ENCODE measurements at regions not wholly inside any gene's neighbourhood (a gene's known extent, or its start where the extent isn't known, plus 50 kb on each side); places are given as distances from the start of the nearest gene placed in this dataset.

DNA sequence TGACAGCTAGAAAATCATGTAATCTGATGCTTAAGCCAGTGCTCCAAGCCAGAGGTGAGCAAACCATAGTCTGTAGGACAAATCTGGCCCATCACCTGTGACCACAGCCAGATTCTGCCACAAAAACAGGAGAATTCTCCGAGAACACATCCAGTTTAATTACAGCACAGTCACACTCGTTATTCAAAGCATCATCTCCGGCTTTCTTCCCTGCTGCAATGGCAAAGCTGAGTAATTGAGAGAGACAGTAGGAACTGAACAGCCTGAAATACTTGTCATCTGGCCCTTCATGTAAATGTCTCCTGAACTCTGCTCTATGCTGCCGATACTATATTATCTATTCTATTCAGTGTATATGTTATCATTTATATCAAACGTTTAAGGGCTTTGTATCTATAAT, 121.4 kb upstream of the FOXF1 start:
- TF ChIP-seq, protein P1, sequence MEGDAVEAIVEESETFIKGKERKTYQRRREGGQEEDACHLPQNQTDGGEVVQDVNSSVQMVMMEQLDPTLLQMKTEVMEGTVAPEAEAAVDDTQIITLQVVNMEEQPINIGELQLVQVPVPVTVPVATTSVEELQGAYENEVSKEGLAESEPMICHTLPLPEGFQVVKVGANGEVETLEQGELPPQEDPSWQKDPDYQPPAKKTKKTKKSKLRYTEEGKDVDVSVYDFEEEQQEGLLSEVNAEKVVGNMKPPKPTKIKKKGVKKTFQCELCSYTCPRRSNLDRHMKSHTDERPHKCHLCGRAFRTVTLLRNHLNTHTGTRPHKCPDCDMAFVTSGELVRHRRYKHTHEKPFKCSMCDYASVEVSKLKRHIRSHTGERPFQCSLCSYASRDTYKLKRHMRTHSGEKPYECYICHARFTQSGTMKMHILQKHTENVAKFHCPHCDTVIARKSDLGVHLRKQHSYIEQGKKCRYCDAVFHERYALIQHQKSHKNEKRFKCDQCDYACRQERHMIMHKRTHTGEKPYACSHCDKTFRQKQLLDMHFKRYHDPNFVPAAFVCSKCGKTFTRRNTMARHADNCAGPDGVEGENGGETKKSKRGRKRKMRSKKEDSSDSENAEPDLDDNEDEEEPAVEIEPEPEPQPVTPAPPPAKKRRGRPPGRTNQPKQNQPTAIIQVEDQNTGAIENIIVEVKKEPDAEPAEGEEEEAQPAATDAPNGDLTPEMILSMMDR (conservative IDR thresholded peaks at IDR 0.05), result no peak
- TF ChIP-seq ZFX (IDR thresholded peaks at IDR 0.05), result no peak

Measured in C4-2B (cell line).